ENCODE measurements at regions not wholly inside any gene's neighbourhood (a gene's known extent, or its start where the extent isn't known, plus 50 kb on each side); places are given as distances from the start of the nearest gene placed in this dataset.

DNA sequence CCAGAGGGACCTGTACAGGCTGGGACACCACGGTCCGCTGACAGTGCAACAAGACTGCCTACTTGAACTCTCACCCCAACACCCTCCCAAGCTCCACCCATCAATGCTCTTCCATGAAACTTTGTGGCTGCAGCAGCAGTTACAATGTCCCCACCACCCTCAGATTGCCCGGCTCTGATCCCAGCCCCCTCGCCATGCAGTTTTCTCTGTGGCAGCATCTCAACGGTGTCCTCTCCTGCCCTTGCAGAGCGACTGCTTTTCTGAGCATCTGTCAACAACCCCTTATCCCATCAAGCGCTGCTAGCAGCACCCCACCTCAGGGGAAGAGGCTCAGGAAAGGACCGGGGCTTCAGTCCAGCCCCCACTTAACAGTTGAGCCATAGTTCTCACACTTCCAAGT lies 137.1 kb upstream of the NDUFV2 start:
- TF ChIP-seq, protein P1, sequence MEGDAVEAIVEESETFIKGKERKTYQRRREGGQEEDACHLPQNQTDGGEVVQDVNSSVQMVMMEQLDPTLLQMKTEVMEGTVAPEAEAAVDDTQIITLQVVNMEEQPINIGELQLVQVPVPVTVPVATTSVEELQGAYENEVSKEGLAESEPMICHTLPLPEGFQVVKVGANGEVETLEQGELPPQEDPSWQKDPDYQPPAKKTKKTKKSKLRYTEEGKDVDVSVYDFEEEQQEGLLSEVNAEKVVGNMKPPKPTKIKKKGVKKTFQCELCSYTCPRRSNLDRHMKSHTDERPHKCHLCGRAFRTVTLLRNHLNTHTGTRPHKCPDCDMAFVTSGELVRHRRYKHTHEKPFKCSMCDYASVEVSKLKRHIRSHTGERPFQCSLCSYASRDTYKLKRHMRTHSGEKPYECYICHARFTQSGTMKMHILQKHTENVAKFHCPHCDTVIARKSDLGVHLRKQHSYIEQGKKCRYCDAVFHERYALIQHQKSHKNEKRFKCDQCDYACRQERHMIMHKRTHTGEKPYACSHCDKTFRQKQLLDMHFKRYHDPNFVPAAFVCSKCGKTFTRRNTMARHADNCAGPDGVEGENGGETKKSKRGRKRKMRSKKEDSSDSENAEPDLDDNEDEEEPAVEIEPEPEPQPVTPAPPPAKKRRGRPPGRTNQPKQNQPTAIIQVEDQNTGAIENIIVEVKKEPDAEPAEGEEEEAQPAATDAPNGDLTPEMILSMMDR (IDR thresholded peaks at IDR 0.05; ENCODE audit: borderline replicate concordance, extremely low read depth, insufficient read depth), result no peak
- no peaks in the 10 kb centered on the region for H3K36me3 ChIP-seq (ENCODE audit: control insufficient read depth in 2 of 3, insufficient read depth in 3 of 3, low read length in 3 of 3)
- H3K9me3 ChIP-seq (ENCODE audit: control insufficient read depth in 2 of 3, insufficient read depth in 1 of 3, low read length in 3 of 3), result no peaks in the 10 kb centered on the region
- no peak overlapping the region for H3K27ac ChIP-seq (ENCODE audit: low read depth in 2 of 2, low read length in 2 of 2)
- FAIRE-seq (no peak), DNase-seq (no peak)
- no peaks in the 10 kb centered on the region for H3K27me3 ChIP-seq (ENCODE audit: control insufficient read depth, insufficient read depth, low read length)
- H3K9ac ChIP-seq (ENCODE audit: low read length in 3 of 3), result no peak overlapping the region
- peaks cover 0 to 10% (median 3%) of the 10 kb centered on the region in 3 donors for H3K4me1 ChIP-seq (ENCODE audit: control insufficient read depth in 2 of 3, insufficient read depth in 2 of 3, low read depth in 1 of 3, low read length in 3 of 3)
- intact Hi-C loops (cut with DNase I), result no loop called here
- H3K4me3 ChIP-seq (ENCODE audit: low read length in 3 of 3), result no peak overlapping the region

DNA sequence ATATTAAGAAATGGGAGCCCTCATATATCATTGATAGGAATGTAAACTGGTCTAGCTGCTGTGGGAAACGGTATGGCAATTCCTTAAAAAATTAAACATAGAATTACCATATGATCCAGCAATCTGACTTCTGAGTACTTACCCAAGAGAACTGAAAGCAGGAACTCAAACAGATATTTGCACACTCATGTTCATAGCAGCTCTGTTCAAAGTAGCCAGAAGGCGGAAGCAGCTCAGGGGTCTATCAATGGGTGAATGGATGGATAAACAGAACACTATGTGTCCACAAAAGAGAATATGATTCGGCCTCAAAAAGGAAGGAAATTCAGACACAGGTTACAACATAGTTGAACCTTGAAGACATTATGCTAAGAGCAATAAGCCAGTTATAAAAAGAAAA lies 135.7 kb upstream of the NDUFV2 start:
- TF ChIP-seq, protein P1 (IDR thresholded peaks at IDR 0.05; ENCODE audit: borderline replicate concordance, extremely low read depth, insufficient read depth), result no peak

DNA sequence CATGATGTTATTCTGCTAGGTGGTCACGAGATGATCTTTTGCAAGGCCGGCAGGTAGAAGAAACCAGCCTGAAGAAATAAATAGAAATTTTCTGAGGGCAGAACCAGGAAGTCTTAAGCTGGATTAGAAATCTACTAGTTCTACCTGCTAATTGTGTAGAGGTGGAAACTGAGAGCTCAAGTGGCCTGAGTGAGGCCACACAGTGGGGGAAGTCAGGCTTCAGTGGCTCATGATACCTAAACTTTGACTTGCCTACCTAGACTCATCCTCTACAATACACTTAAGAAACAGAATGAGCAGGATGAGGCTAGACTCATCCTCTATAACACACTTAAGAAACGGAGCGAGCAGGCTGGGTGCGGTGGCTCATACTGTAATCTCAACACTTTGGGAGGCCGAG lies 134.9 kb upstream of the NDUFV2 start:
- Histone ChIP-seq H3K9ac (ENCODE audit: low read length in 3 of 3) (no peak overlapping the region), H3K9me3 (ENCODE audit: control insufficient read depth in 2 of 3, insufficient read depth in 1 of 3, low read length in 3 of 3) (no peaks in the 10 kb centered on the region), H3K27ac (ENCODE audit: low read depth in 2 of 2, low read length in 2 of 2) (no peak overlapping the region), H3K4me3 (ENCODE audit: low read length in 3 of 3) (no peak overlapping the region), H3K36me3 (ENCODE audit: control insufficient read depth in 2 of 3, insufficient read depth in 3 of 3, low read length in 3 of 3) (no peaks in the 10 kb centered on the region), H3K4me1 (ENCODE audit: control insufficient read depth in 2 of 3, insufficient read depth in 2 of 3, low read depth in 1 of 3, low read length in 3 of 3) (no peaks in the 10 kb centered on the region), H3K27me3 (ENCODE audit: control insufficient read depth, insufficient read depth, low read length) (no peaks in the 10 kb centered on the region)
- FAIRE-seq, result no peak
- intact Hi-C loops (cut with DNase I), result no loop called here
- no peak for DNase-seq
- TF ChIP-seq, protein P1 (IDR thresholded peaks at IDR 0.05; ENCODE audit: borderline replicate concordance, extremely low read depth, insufficient read depth), result no peak

More for the DNA sequence above, 135.7 kb upstream of the NDUFV2 start:
- intact Hi-C loops (cut with DNase I), result no loop called here
- DNase-seq (no peak), FAIRE-seq (no peak)
- H3K27me3 ChIP-seq (ENCODE audit: control insufficient read depth, insufficient read depth, low read length), result no peaks in the 10 kb centered on the region
- no peak overlapping the region for H3K4me3 ChIP-seq (ENCODE audit: low read length in 3 of 3)
- no peaks in the 10 kb centered on the region for H3K9me3 ChIP-seq (ENCODE audit: control insufficient read depth in 2 of 3, insufficient read depth in 1 of 3, low read length in 3 of 3)
- H3K27ac ChIP-seq (ENCODE audit: low read depth in 2 of 2, low read length in 2 of 2), result no peak overlapping the region
- H3K36me3 ChIP-seq (ENCODE audit: control insufficient read depth in 2 of 3, insufficient read depth in 3 of 3, low read length in 3 of 3), result no peaks in the 10 kb centered on the region
- no peak overlapping the region for H3K9ac ChIP-seq (ENCODE audit: low read length in 3 of 3)
- H3K4me1 ChIP-seq (ENCODE audit: control insufficient read depth in 2 of 3, insufficient read depth in 2 of 3, low read depth in 1 of 3, low read length in 3 of 3), result no peaks in the 10 kb centered on the region
